GM23338 (cell line): ENCODE measurements at regions not wholly inside any gene's neighbourhood (a gene's known extent, or its start where the extent isn't known, plus 50 kb on each side); places are given as distances from the start of the nearest gene placed in this dataset.

Experiments
- ATAC-seq: fragments of 200-7000 bp; cut with Tn5 transposase; 3 replicates; pipeline ENCODE4 v1.9.1; 2020
- DNase-seq: peaks from one replicate; pipeline ENCODE4 v3.0.0-alpha.2; 2015; ENCODE audit warnings: low spot score
- H2AFZ ChIP-seq: fragments of 200-600 bp; sonication (generic); 2 replicates; pipeline ENCODE4 v1.8.0; 2016; ENCODE audit warnings: antibody characterized with exemption, mild to moderate bottlenecking, moderate library complexity
- H3F3A ChIP-seq: fragments of 200-600 bp; sonication (generic); replicated peaks from 2 replicates; pipeline ENCODE4 v1.8.0; 2017; ENCODE audit warnings: antibody characterized with exemption, mixed run types, low read depth
- H3K27ac ChIP-seq: fragments of 200-600 bp; sonication (generic); 2 replicates; pipeline ENCODE4 v1.6.1; 2016; ENCODE audit warnings: low read depth
- H3K27me3 ChIP-seq: fragments of 200-600 bp; sonication (generic); 2 replicates; pipeline ENCODE4 v1.8.0; 2016; ENCODE audit warnings: mild to moderate bottlenecking, mixed run types, moderate library complexity; ENCODE audit not compliant: insufficient read depth
- H3K36me3 ChIP-seq: fragments of 200-600 bp; sonication (generic); 2 replicates; pipeline ENCODE4 v1.8.0; 2016; ENCODE audit warnings: mild to moderate bottlenecking; ENCODE audit not compliant: insufficient read depth
- H3K4me1 ChIP-seq: fragments of 200-600 bp; sonication (generic); 2 replicates; pipeline ENCODE4 v1.8.0; 2016; ENCODE audit warnings: mild to moderate bottlenecking, moderate library complexity; ENCODE audit not compliant: insufficient read depth
- H3K4me2 ChIP-seq: fragments of 200-600 bp; sonication (generic); 2 replicates; pipeline ENCODE4 v1.7.1; 2017; ENCODE audit warnings: mixed run types
- H3K4me3 ChIP-seq: fragments of 200-600 bp; sonication (generic); 2 replicates; pipeline ENCODE4 v1.6.1; 2016; ENCODE audit warnings: mixed run types
- H3K79me2 ChIP-seq: fragments of 200-600 bp; sonication (generic); replicated peaks from 2 replicates; pipeline ENCODE4 v1.8.0; 2017; ENCODE audit warnings: mild to moderate bottlenecking; ENCODE audit not compliant: insufficient read depth
- H3K9me2 ChIP-seq: fragments of 200-600 bp; sonication (generic); 2 replicates; pipeline ENCODE4 v1.8.0; 2017; ENCODE audit not compliant: insufficient read depth
- H4K20me1 ChIP-seq: fragments of 200-600 bp; sonication (generic); replicated peaks from 2 replicates; pipeline ENCODE4 v1.8.0; 2017; ENCODE audit warnings: mild to moderate bottlenecking; ENCODE audit not compliant: insufficient read depth
- H3K27ac Mint-ChIP-seq: 2 replicates; pipeline ENCODE4 v1.8.0; 2020; ENCODE audit warnings: inconsistent platforms, mild to moderate bottlenecking, moderate library complexity, mixed read lengths
- H3K27me3 Mint-ChIP-seq: 3 replicates; pipeline ENCODE4 v1.8.0; 2022; ENCODE audit warnings: low read depth, mild to moderate bottlenecking, moderate library complexity, mixed read lengths, inconsistent platforms; ENCODE audit not compliant: insufficient read depth, poor library complexity
- H3K36me3 Mint-ChIP-seq: 3 replicates; pipeline ENCODE4 v1.8.0; 2021; ENCODE audit warnings: low read depth, mild to moderate bottlenecking, inconsistent platforms, moderate library complexity, mixed read lengths
- H3K4me1 Mint-ChIP-seq: 3 replicates; pipeline ENCODE4 v1.8.0; 2020; ENCODE audit warnings: mild to moderate bottlenecking, inconsistent platforms, mixed read lengths
- H3K4me3 Mint-ChIP-seq: 3 replicates; pipeline ENCODE4 v1.8.0; 2021; ENCODE audit warnings: moderate library complexity, mild to moderate bottlenecking, inconsistent platforms, mixed read lengths
- H3K9me3 Mint-ChIP-seq: 3 replicates; pipeline ENCODE4 v1.8.0; 2020; ENCODE audit warnings: moderate library complexity, mild to moderate bottlenecking, inconsistent platforms, mixed read lengths
- CTCF ChIP-seq, 2 experiments: fragments of 200-600 bp in 1 of 2; sonication (generic) in 1 of 2; conservative IDR thresholded peaks; 2 replicates each; pipeline versions ENCODE4 v1.5.1 to v1.6.1; 2016 to 2017; ENCODE audit warnings: antibody characterized with exemption in 2 of 2, low read depth in 2 of 2, mild to moderate bottlenecking in 2 of 2, moderate library complexity in 1 of 2
- EZH2 ChIP-seq: fragments of 200-600 bp; sonication (generic); IDR thresholded peaks from one replicate; pipeline ENCODE4 v1.8.0; 2017; ENCODE audit warnings: antibody characterized with exemption, mild to moderate bottlenecking, low read depth; ENCODE audit not compliant: unreplicated experiment
- NANOG ChIP-seq: IDR thresholded peaks from 2 replicates; pipeline ENCODE4 v1.6.1; 2016; ENCODE audit warnings: antibody characterized with exemption, borderline replicate concordance
- POLR2AphosphoS5 ChIP-seq: IDR thresholded peaks from 2 replicates; pipeline ENCODE4 v1.6.1; 2016; ENCODE audit warnings: antibody characterized with exemption, low read depth
- REST ChIP-seq: IDR thresholded peaks from one replicate; pipeline ENCODE4 v1.6.1; 2018; ENCODE audit warnings: antibody characterized with exemption; ENCODE audit not compliant: unreplicated experiment
- STAT1 ChIP-seq: IDR thresholded peaks from one replicate; pipeline ENCODE4 v1.6.1; 2016; ENCODE audit warnings: antibody characterized with exemption; ENCODE audit not compliant: unreplicated experiment
- ZNF114 ChIP-seq: fragments of 250-450 bp; sonication (Bioruptor Pico); IDR thresholded peaks from 2 replicates; pipeline ENCODE4 v1.5.0; 2020; ENCODE audit warnings: mild to moderate bottlenecking, moderate library complexity
- ZNF331 ChIP-seq: fragments of 250-450 bp; sonication (Bioruptor Pico); IDR thresholded peaks from 2 replicates; pipeline ENCODE4 v1.5.0; 2020; ENCODE audit warnings: low read depth, mild to moderate bottlenecking, moderate library complexity
- ZNF462 ChIP-seq: fragments of 250-450 bp; sonication (Bioruptor Pico); IDR thresholded peaks from 2 replicates; pipeline ENCODE4 v1.5.0; 2020; ENCODE audit warnings: mild to moderate bottlenecking, moderate library complexity

GRCh38 chr4:36758312-36759178 is 477.1 kb downstream of the DTHD1 start:
- Histone ChIP-seq H3K27ac (peak overlapping the region; percentile 73), H3K27me3 (peaks cover 8% of the 10 kb centered on the region; the same call in 1 of the 2 replicates), H3K4me2 (peak overlapping the region; percentile 37; the same call in 1 of the 2 replicates), H3K4me1 (peaks cover 38% of the 10 kb centered on the region), H3K4me3 (no peak overlapping the region; the same call in 1 of the 2 replicates), H3K36me3 (no peaks in the 10 kb centered on the region), H3K9me2 (no peaks in the 10 kb centered on the region), H4K20me1 (no peaks in the 10 kb centered on the region), H3K79me2 (no peaks in the 10 kb centered on the region), H3F3A (no peaks in the 10 kb centered on the region), H2AFZ (no peak overlapping the region)
- H3K27ac Mint-ChIP-seq = peak overlapping the region; percentile 57; the same call in 1 of the 2 replicates
- peaks cover 9% of the 10 kb centered on the region for H3K27me3 Mint-ChIP-seq
- no peaks in the 10 kb centered on the region for H3K36me3 Mint-ChIP-seq
- peak overlapping the region; percentile 53 for H3K4me3 Mint-ChIP-seq
- DNase-seq (peak; percentile 65), ATAC-seq (peak; percentile 81)
- TF ChIP-seq NANOG (peak; percentile 89), ZNF331 (no peak), STAT1 (no peak)
- H3K9me3 Mint-ChIP-seq = no peaks in the 10 kb centered on the region
- H3K4me1 Mint-ChIP-seq = peaks cover 38% of the 10 kb centered on the region

- Histone ChIP-seq H3K4me1 (peaks cover 38% of the 10 kb centered on the region), H4K20me1 (no peaks in the 10 kb centered on the region), H3K4me3 (no peak overlapping the region), H3K79me2 (no peaks in the 10 kb centered on the region), H3K27ac (no peak overlapping the region), H3F3A (no peaks in the 10 kb centered on the region), H2AFZ (no peak overlapping the region), H3K36me3 (no peaks in the 10 kb centered on the region), H3K9me2 (no peaks in the 10 kb centered on the region), H3K27me3 (peaks cover 8% of the 10 kb centered on the region; the same call in 1 of the 2 replicates), H3K4me2 (no peak overlapping the region)
- H3K27ac Mint-ChIP-seq = no peak overlapping the region
- H3K9me3 Mint-ChIP-seq = no peaks in the 10 kb centered on the region
- H3K36me3 Mint-ChIP-seq = no peaks in the 10 kb centered on the region
- DNase-seq (no peak), ATAC-seq (no peak)
- H3K27me3 Mint-ChIP-seq = peaks cover 11% of the 10 kb centered on the region
- no peak overlapping the region for H3K4me3 Mint-ChIP-seq
- peaks cover 38% of the 10 kb centered on the region for H3K4me1 Mint-ChIP-seq
- TF ChIP-seq POLR2AphosphoS5 (no peak), CTCF (conservative IDR thresholded peaks at IDR 0.05; ENCODE audit: low read depth in 2 of 2) (no peak), REST (no peak), NANOG (no peak), ZNF331 (no peak), ZNF114 (no peak), EZH2 (no peak), ZNF462 (CRISPR knock-in tag) (no peak)
These were observed 480.2 kb downstream of the DTHD1 start for GRCh38 chr4:36761607-36762006.
